HCT116 (cell line): ENCODE measurements at regions not wholly inside any gene's neighbourhood (a gene's known extent, or its start where the extent isn't known, plus 50 kb on each side); places are given as distances from the start of the nearest gene placed in this dataset.

ENCODE experiments used
- ATAC-seq: fragments of 200-7000 bp; cut with Tn5 transposase; 2 replicates; pipeline ENCODE4 v1.9.1; 2020; ENCODE audit warnings: mild to moderate bottlenecking, moderate library complexity
- BruUV-seq: library from RNA; stranded (reverse); fragments of 400-500 nt; replicated peaks from 2 replicates; lab custom pipeline; 2021; lab: Mats Ljungman, UMichigan
- CTCF ChIA-PET: fragments of 300-600 bp; sonication (Branson Sonifier 250); formaldehyde crosslinking; loops from one replicate; lab custom pipeline; 2021; ENCODE audit warnings: antibody characterized with exemption; lab: Charles Lee
- POLR2A ChIA-PET: fragments of 300-600, 350-600 bp; sonication (Branson Sonifier 250); formaldehyde crosslinking; loops from one replicate; lab custom pipeline; 2021; ENCODE audit warnings: antibody characterized with exemption; lab: Charles Lee
- RAD21 ChIA-PET, 2 experiments: fragments of 300-600 bp; sonication (Branson Sonifier 250); formaldehyde crosslinking; loops; one replicate each; lab custom pipeline; 2023; ENCODE audit warnings: low total read pairs in 2 of 2; ENCODE audit not compliant: uncharacterized antibody in 2 of 2, unreplicated experiment in 2 of 2, low non-redundant PET in 1 of 2; lab: Charles Lee
- DNase-seq: peaks from one replicate; pipeline ENCODE4 v3.0.0-alpha.2; 2010; ENCODE audit warnings: low read depth, low spot score
- H2AFZ ChIP-seq: fragments of 200-600 bp; shearing (Covaris generic), sonication (generic); 2 replicates; pipeline ENCODE4 v1.6.1; 2017; ENCODE audit warnings: low read depth, mixed run types, mixed read lengths, antibody characterized with exemption, low read length; ENCODE audit not compliant: poor library complexity, severe bottlenecking
- H3K27ac ChIP-seq: 2 replicates; pipeline ENCODE4 v1.5.1; 2012; ENCODE audit warnings: low read depth, low read length
- H3K27me3 ChIP-seq: fragments of 200-600 bp; sonication (generic); 2 replicates; pipeline ENCODE4 v1.6.1; 2016; ENCODE audit warnings: mixed run types, low read length, mixed read lengths; ENCODE audit not compliant: insufficient read depth
- H3K36me3 ChIP-seq, 2 experiments: fragments of 200-500 bp in 1 of 2; fragments of 200-600 bp in 1 of 2; sonication (Bioruptor generic) in 1 of 2; sonication (generic) in 1 of 2; 2 replicates each; pipeline versions ENCODE4 v1.5.1 to v1.6.1; 2014 to 2016; ENCODE audit warnings: low read length in 2 of 2, inconsistent platforms in 1 of 2, mixed read lengths in 1 of 2, mixed run types in 1 of 2; ENCODE audit not compliant: insufficient read depth in 2 of 2, control insufficient read depth in 1 of 2
- H3K4me1 ChIP-seq, 2 experiments: fragments of 200-600 bp in 1 of 2; sonication (generic) in 1 of 2; 2 replicates each; pipeline versions ENCODE4 v1.5.1 to v1.6.1; 2012 to 2017; ENCODE audit warnings: low read length in 2 of 2, inconsistent platforms in 1 of 2, mild to moderate bottlenecking in 1 of 2, mixed read lengths in 1 of 2, mixed run types in 1 of 2, moderate library complexity in 1 of 2; ENCODE audit not compliant: insufficient read depth in 2 of 2, control insufficient read depth in 1 of 2
- H3K4me2 ChIP-seq: fragments of 200-600 bp; sonication (generic); 2 replicates; pipeline ENCODE4 v1.6.1; 2017; ENCODE audit warnings: mixed run types, low read length, mixed read lengths
- H3K4me3 ChIP-seq, 2 experiments: fragments of 200-600 bp in 1 of 2; sonication (generic) in 1 of 2; replicated peaks in 1 of 2; 2 replicates each; pipeline ENCODE4 v1.5.1; 2011 to 2016; ENCODE audit warnings: low read length in 2 of 2, control low read depth in 1 of 2, low read depth in 1 of 2, mild to moderate bottlenecking in 1 of 2, mixed read lengths in 1 of 2, mixed run types in 1 of 2
- H3K79me2 ChIP-seq: fragments of 200-600 bp; sonication (generic); 2 replicates; pipeline ENCODE4 v1.6.1; 2017; ENCODE audit warnings: mild to moderate bottlenecking, mixed run types, low read length, moderate library complexity, mixed read lengths; ENCODE audit not compliant: insufficient read depth
- H3K9ac ChIP-seq: fragments of 200-600 bp; sonication (generic); 2 replicates; pipeline ENCODE4 v1.6.1; 2016; ENCODE audit warnings: low read length, mixed read lengths
- H3K9me2 ChIP-seq: fragments of 200-600 bp; sonication (generic), shearing (Covaris generic); 2 replicates; pipeline ENCODE4 v1.6.1; 2017; ENCODE audit warnings: mixed run types, mild to moderate bottlenecking, moderate library complexity; ENCODE audit not compliant: insufficient read depth
- H3K9me3 ChIP-seq, 2 experiments: fragments of 200-500 bp in 1 of 2; fragments of 200-600 bp in 1 of 2; sonication (Bioruptor generic) in 1 of 2; sonication (generic) in 1 of 2; 2 replicates each; pipeline ENCODE4 v1.6.1; 2014 to 2017; ENCODE audit warnings: low read length in 2 of 2, mixed read lengths in 2 of 2, inconsistent platforms in 1 of 2, low read depth in 1 of 2, mild to moderate bottlenecking in 1 of 2, mixed run types in 1 of 2, moderate library complexity in 1 of 2; ENCODE audit not compliant: control insufficient read depth in 1 of 2, insufficient read depth in 1 of 2
- H4K20me1 ChIP-seq: fragments of 200-600 bp; sonication (generic), shearing (Covaris generic); 2 replicates; pipeline ENCODE4 v1.6.1; 2017; ENCODE audit warnings: mixed run types, mild to moderate bottlenecking, moderate library complexity; ENCODE audit not compliant: insufficient read depth
- ATF3 ChIP-seq: IDR thresholded peaks from 2 replicates; pipeline ENCODE4 v1.6.1; 2012
- CTCF ChIP-seq, 3 experiments: fragments of 200-600 bp in 1 of 3; sonication (generic) in 1 of 3; IDR thresholded peaks in 2 of 3; conservative IDR thresholded peaks in 1 of 3; 2 replicates each; pipeline ENCODE4 v1.5.1; 2012 to 2017; ENCODE audit warnings: low read depth in 2 of 3, low read length in 2 of 3, antibody characterized with exemption in 1 of 3, borderline replicate concordance in 1 of 3, control low read depth in 1 of 3, mild to moderate bottlenecking in 1 of 3, mixed read lengths in 1 of 3, mixed run types in 1 of 3, moderate library complexity in 1 of 3; ENCODE audit not compliant: insufficient read depth in 1 of 3
- EGR1 ChIP-seq: IDR thresholded peaks from 2 replicates; pipeline ENCODE4 v1.6.1; 2012; ENCODE audit warnings: low read depth
- EZH2phosphoT487 ChIP-seq: fragments of 200-600 bp; IDR thresholded peaks from 2 replicates; pipeline ENCODE4 v1.6.1; 2018; ENCODE audit warnings: antibody characterized with exemption, borderline replicate concordance
- FOSL1 ChIP-seq: IDR thresholded peaks from 2 replicates; pipeline ENCODE4 v1.6.1; 2012; ENCODE audit warnings: low read depth
- MAX ChIP-seq: IDR thresholded peaks from 2 replicates; pipeline ENCODE4 v1.6.1; 2012
- POLR2AphosphoS5 ChIP-seq: IDR thresholded peaks from 2 replicates; pipeline ENCODE4 v1.6.1; 2011; ENCODE audit warnings: mild to moderate bottlenecking, low read depth, low read length, moderate library complexity
- RAD21 ChIP-seq: IDR thresholded peaks from 2 replicates; pipeline ENCODE4 v1.6.1; 2012; ENCODE audit warnings: low read depth, mild to moderate bottlenecking
- SIN3A ChIP-seq: IDR thresholded peaks from 2 replicates; pipeline ENCODE4 v1.6.1; 2012; ENCODE audit warnings: low read depth
- SRF ChIP-seq: IDR thresholded peaks from 2 replicates; pipeline ENCODE4 v1.6.1; 2012; ENCODE audit warnings: low read depth
- YY1 ChIP-seq: IDR thresholded peaks from 2 replicates; pipeline ENCODE4 v1.6.1; 2011; ENCODE audit warnings: low read length, low read depth, moderate library complexity, mild to moderate bottlenecking; ENCODE audit not compliant: insufficient replicate concordance; ENCODE audit errors: extremely low read depth
- ZBTB33 ChIP-seq: IDR thresholded peaks from 2 replicates; pipeline ENCODE4 v1.6.1; 2011; ENCODE audit warnings: mild to moderate bottlenecking, low read length, moderate library complexity; ENCODE audit not compliant: insufficient replicate concordance; ENCODE audit errors: extremely low read depth
- ZFX ChIP-seq: fragments of 450-650 bp; IDR thresholded peaks from 2 replicates; pipeline ENCODE4 v1.6.1; 2017
- ZNF274 ChIP-seq: fragments of 200-500 bp; sonication (Bioruptor generic); IDR thresholded peaks from 2 replicates; pipeline ENCODE4 v1.6.1; 2014; ENCODE audit warnings: mild to moderate bottlenecking, low read depth, low read length, inconsistent platforms
- intact Hi-C: fragments of 100-400 bp; cut with micrococcal nuclease; formaldehyde crosslinking; loops from 2 replicates; pipeline ENCODE4 v1.10.0; 2022

- CTCF ChIA-PET: no interaction called here
- Histone ChIP-seq H2AFZ (no peak overlapping the region), H3K4me2 (no peak overlapping the region), H3K36me3 (no peaks in the 10 kb centered on the region), H4K20me1 (no peaks in the 10 kb centered on the region), H3K27ac (no peak overlapping the region), H3K9me3 (no peaks in the 10 kb centered on the region), H3K9ac (no peak overlapping the region), H3K4me1 (no peaks in the 10 kb centered on the region)
- DNase-seq (no peak), ATAC-seq (no peak)
- intact Hi-C loops: no loop called here
- RAD21 ChIA-PET: no interaction called here
- no TSS peak for BruUV-seq
- POLR2A ChIA-PET: no interaction called here
- TF ChIP-seq SRF (no peak), ZNF274 (no peak), EZH2phosphoT487 (no peak), RAD21 (no peak), ATF3 (no peak), ZBTB33 (no peak), ZFX (no peak), SIN3A (no peak), FOSL1 (no peak)
- TF ChIP-seq, all 23 proteins: peak for 0
- Histone ChIP-seq H3K4me3 (no peak overlapping the region), H3K27me3 (no peaks in the 10 kb centered on the region), H3K9me2 (no peaks in the 10 kb centered on the region), H3K79me2 (no peaks in the 10 kb centered on the region)
Observed at GRCh38 chr18:53984021-53984420, 240.4 kb downstream of the MBD2 start.

- ATAC-seq (no peak), DNase-seq (no peak)
- Histone ChIP-seq H4K20me1 (no peaks in the 10 kb centered on the region), H2AFZ (no peak overlapping the region), H3K36me3 (no peaks in the 10 kb centered on the region), H3K4me3 (no peak overlapping the region), H3K4me2 (no peak overlapping the region), H3K9ac (no peak overlapping the region), H3K4me1 (no peaks in the 10 kb centered on the region), H3K79me2 (no peaks in the 10 kb centered on the region), H3K27me3 (no peaks in the 10 kb centered on the region), H3K27ac (no peak overlapping the region), H3K9me3 (no peaks in the 10 kb centered on the region; a peak in 2 of 4 replicates), H3K9me2 (no peaks in the 10 kb centered on the region)
- intact Hi-C loops: no loop called here
- CTCF ChIA-PET: no interaction called here
- POLR2A ChIA-PET: no interaction called here
- RAD21 ChIA-PET: no interaction called here
- BruUV-seq: no TSS peak
- TF ChIP-seq CTCF (IDR thresholded peaks at IDR 0.05 in 2 of 3, conservative IDR thresholded peaks at IDR 0.05 in 1 of 3; ENCODE audit: borderline replicate concordance in 1 of 3, insufficient read depth in 1 of 3, low read depth in 2 of 3, low read length in 2 of 3) (no peak), ZBTB33 (no peak), EGR1 (no peak), YY1 (no peak), SIN3A (no peak), POLR2AphosphoS5 (no peak), ATF3 (no peak), MAX (no peak)
Observed at GRCh38 chr18:53971331-53971730, 253.1 kb downstream of the MBD2 start.
